ENCODE measurements at regions not wholly inside any gene's neighbourhood (a gene's known extent, or its start where the extent isn't known, plus 50 kb on each side); places are given as distances from the start of the nearest gene placed in this dataset.

DNA sequence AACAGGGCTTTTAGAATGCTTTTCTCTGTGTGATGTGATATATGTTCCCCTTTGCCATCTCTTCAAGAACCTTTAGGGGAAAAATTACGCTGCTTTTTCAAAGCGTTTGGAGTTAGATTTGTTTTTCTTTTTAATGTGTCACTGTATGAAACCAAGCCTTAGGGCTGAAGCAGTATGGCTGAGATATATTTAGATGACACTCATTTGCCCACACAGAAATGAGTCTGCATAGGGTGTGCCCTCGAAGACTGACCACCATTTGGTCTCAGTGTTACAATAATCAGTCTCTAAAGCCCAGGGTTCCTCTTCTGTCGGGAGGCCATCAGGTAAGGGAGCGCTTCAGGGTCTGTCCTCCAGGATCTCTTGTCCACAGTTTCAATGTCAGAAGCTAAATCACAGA is 213.0 kb upstream of the NCAM1 start:
- intact Hi-C loops (cut with DNase I), result no loop called here

GRCh38 chr11:112748713-112749543 is 212.3 kb upstream of the NCAM1 start:
- no peak for DNase-seq (ENCODE audit: low spot score)
- intact Hi-C loops (cut with DNase I), result no loop called here

More for the DNA sequence above, 213.0 kb upstream of the NCAM1 start:
- no peak for DNase-seq (ENCODE audit: low spot score)

- intact Hi-C loops (cut with DNase I), result no loop called here
- DNase-seq (ENCODE audit: low spot score), result no peak
These were observed 209.9 kb upstream of the NCAM1 start for GRCh38 chr11:112751329-112751728.

GRCh38 chr11:112751772-112752171 is 209.4 kb upstream of the NCAM1 start:
- intact Hi-C loops (cut with DNase I), result no loop called here
- DNase-seq (ENCODE audit: low spot score), result no peak

DNA sequence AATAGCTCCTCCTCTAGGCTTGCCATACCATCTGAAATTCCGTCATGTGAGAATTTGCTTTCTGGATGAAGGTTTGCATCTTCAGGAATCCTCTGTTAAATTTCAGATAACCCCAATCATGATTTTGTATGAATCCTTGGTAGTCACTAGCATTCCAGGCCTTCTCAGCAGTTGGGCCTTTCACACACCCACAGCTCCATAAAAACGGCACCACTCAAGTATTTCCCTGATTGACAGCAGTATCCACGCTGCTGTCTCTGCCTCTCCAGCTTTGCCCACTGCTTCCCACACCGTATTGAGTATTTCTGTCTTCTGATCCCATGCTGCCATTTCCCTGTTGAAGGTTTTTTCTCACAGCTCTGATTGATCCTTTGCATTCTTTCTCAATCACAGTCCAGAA is 208.7 kb upstream of the NCAM1 start:
- intact Hi-C loops (cut with DNase I), result no loop called here
- DNase-seq (ENCODE audit: low spot score), result no peak

DNA sequence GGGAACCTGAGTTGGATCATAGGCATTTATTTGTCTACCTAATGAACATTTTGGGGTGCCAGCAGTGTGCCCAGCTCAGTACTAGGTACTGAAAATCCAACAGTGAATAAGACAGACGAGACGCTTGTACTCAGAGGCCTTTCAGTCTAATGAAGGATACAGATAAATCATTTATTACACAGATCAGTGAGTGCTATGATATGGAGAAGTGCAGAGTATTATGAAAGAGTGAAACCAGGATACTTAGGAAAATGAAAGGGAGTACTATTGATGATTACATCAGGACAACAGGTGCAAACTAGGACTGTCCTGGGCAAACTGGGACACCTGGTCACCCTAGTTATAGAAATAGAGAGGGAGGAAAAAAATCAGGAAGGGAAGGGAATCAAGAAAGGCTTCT is 207.5 kb upstream of the NCAM1 start:
- DNase-seq (ENCODE audit: low spot score), result no peak
- intact Hi-C loops (cut with DNase I), result no loop called here

- intact Hi-C loops (cut with DNase I), result no loop called here
- DNase-seq (ENCODE audit: low spot score), result no peak
These were observed 201.8 kb upstream of the NCAM1 start for GRCh38 chr11:112759418-112759817.

GRCh38 chr11:112760396-112761059 is 200.7 kb upstream of the NCAM1 start:
- no peak for DNase-seq (ENCODE audit: low spot score)
- intact Hi-C loops (cut with DNase I), result no loop called here

GRCh38 chr11:112761911-112762706 is 199.1 kb upstream of the NCAM1 start:
- DNase-seq (ENCODE audit: low spot score), result no peak
- intact Hi-C loops (cut with DNase I), result no loop called here

- no peak for DNase-seq (ENCODE audit: low spot score)
- intact Hi-C loops (cut with DNase I), result no loop called here
These were observed 198.5 kb upstream of the NCAM1 start for GRCh38 chr11:112762707-112763090.

DNA sequence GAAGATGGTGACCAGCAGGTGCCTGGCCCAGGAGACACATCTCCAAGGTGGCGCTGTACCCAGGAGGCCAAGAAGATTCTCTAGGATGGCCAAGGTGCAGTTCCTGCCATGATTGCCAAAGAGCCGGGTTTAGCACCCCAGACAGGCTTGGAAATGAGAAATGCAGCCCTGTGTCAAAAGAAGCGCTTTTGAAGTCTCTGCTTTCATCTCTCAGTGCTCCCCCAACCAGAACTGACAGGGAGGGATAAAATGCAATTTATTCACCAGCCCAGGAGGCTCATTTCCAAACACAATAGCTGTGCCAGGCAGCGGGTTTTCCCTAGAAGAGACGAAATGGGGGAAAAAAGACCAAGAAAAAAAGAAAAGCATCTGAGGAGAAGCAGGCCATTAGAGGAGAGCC is 195.9 kb upstream of the NCAM1 start:
- no peak for DNase-seq (ENCODE audit: low spot score)
- intact Hi-C loops (cut with DNase I), result no loop called here

DNA sequence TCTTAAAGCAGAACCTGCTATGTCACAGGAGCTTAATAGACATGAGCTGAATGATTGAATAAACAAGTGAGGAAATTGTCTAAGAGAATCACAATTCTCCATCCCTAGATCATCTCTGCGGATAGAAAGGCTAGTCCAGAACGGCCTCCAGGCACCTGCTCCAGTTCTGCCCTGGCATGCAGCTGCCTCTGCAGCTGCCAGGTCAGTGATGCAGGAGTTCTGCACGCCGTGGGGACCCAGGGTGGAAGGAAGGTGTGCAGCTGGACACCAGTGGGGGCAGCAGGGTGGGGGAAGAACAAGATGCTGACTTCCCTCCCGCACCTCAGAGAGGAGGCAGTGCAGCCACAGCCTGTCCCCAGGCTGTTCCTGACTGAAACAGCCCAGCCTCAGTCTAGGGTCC is 192.1 kb upstream of the NCAM1 start:
- intact Hi-C loops (cut with DNase I), result no loop called here
- DNase-seq (ENCODE audit: low spot score), result no peak

DNA sequence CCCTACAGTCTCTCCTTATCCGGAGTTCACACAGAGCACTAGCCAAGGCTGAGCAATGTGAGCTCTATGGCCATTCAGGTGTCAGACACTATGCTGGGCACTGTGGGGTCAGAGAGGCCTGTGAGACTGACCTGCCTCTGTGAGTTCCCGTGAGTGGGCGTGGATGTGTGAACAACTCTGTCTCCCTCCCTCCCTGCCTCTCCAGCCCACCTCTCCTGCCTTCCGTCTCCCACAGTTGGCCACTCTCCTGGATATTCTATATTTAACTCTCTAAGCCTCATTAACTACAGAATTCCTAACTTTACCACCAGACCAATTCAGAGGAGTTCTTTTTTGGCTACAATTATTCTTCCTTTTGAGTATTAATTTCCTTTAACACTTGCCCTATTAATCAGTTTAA is 191.6 kb upstream of the NCAM1 start:
- intact Hi-C loops (cut with DNase I), result no loop called here
- DNase-seq (ENCODE audit: low spot score), result no peak

DNA sequence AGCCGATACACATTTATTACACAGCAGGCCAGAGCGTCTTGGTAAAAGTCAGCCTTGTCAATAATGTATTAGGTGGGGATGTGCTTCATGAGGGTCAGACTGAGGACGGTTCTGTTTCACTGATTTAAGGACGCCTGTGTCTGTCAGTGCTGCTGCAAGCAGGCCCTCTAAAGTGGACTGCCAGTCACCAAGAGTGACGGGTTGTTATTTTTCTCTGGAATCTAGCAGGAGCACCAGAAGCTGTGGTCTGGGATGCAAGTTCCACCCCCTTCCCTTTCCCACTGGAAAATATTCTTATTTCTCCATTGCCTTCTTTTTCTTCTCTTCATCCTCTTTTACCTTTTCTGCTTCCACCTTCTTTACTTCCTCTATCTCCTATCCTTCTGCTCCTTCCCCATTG is 191.2 kb upstream of the NCAM1 start:
- no peak for DNase-seq (ENCODE audit: low spot score)
- intact Hi-C loops (cut with DNase I), result loop anchor here (5.0 kb wide), 1 partner anchor 113 kb away; no protein-coding TSS in a partner anchor

GRCh38 chr11:112770487-112770886 is 190.7 kb upstream of the NCAM1 start:
- no peak for DNase-seq (ENCODE audit: low spot score)
- intact Hi-C loops (cut with DNase I), result loop anchor here (5.0 kb wide), 1 partner anchor 113 kb away; no protein-coding TSS in a partner anchor

DNA sequence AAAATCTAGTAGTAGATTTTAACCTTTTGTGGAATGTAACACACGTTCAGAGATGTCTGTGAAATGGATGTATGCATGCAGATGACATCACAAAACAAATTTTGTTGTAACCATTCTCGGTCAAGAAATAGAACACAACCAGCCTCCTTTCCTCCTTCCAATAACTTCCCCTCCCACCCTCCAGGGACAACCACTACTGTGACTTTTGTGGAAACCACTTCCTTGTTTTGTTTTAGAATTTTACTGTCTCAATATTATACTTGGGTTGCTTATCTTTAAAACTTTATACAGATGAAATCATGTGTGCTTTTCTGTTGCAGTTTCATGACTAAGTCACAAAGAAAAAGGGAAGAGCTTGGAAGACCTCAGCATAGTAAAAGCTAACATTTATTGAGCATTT is 189.4 kb upstream of the NCAM1 start:
- no peak for DNase-seq (ENCODE audit: low spot score)
- intact Hi-C loops (cut with DNase I), result loop anchor here (5.0 kb wide), 1 partner anchor 115 kb away; no protein-coding TSS in a partner anchor

DNA sequence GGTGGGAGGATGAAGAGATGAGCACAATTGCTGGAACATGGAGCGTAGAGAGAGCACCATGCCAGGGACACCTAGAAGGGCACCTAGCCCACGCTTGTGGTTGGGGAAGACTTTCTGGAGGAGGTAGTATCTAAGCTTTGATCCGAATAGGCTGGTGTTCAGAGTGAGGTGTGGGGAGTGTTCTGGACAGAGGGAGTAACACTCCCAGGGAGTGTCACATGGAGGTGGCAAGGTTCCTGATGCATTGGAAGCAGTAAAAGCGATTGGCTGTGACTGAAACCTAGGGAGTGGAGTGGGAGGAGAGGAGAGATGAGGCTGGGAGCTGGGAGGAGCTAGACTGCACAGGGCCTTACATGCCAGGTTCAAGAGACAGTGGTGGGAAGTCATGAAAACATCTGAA is 188.0 kb upstream of the NCAM1 start:
- intact Hi-C loops (cut with DNase I), result loop anchor here (5.0 kb wide), 1 partner anchor 116 kb away; no protein-coding TSS in a partner anchor
- DNase-seq (ENCODE audit: low spot score), result no peak

DNA sequence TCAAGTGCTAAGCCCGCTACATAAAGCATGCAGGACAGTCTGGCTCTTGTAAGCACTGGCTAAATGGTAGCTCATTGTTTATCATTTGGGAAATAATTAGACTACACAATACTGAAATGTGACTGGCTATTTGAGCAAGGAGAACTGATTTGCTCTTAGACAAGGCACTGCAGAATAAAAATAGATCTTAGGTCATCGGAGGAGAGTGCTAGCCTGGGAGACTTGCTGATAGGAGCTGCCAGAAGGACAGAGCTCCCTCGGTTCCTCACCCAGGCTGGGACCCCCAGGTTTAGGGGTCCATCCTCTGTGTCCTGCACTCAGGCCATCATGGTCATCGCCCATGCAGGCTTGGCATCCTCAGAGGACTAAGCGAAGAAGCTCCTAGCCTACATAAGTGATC is 184.4 kb upstream of the NCAM1 start:
- DNase-seq (ENCODE audit: low spot score), result no peak
- intact Hi-C loops (cut with DNase I), result no loop called here

GRCh38 chr11:112777283-112777751 is 183.9 kb upstream of the NCAM1 start:
- DNase-seq (ENCODE audit: low spot score), result no peak
- intact Hi-C loops (cut with DNase I), result no loop called here
